Thyroid gland (tissue), 4 donors: ENCODE measurements at regions not wholly inside any gene's neighbourhood (a gene's known extent, or its start where the extent isn't known, plus 50 kb on each side); places are given as distances from the start of the nearest gene placed in this dataset.

Experiments used
- CTCF ChIP-seq, 6 experiments: fragments of 200-600 bp in 3 of 6; fragments of 450-650 bp in 3 of 6; sonication (generic) in 3 of 6; IDR thresholded peaks; one replicate each; pipeline ENCODE4 v1.5.1; 2016 to 2019; ENCODE audit warnings: antibody characterized with exemption in 6 of 6, mild to moderate bottlenecking in 2 of 6, inconsistent platforms in 1 of 6, moderate library complexity in 1 of 6
- POLR2A ChIP-seq, 2 donors: fragments of 450-650 bp; IDR thresholded peaks; one replicate each; pipeline ENCODE4 v1.6.1; 2017; ENCODE audit warnings: antibody characterized with exemption in 2 of 2, mild to moderate bottlenecking in 2 of 2, moderate library complexity in 1 of 2

DNA sequence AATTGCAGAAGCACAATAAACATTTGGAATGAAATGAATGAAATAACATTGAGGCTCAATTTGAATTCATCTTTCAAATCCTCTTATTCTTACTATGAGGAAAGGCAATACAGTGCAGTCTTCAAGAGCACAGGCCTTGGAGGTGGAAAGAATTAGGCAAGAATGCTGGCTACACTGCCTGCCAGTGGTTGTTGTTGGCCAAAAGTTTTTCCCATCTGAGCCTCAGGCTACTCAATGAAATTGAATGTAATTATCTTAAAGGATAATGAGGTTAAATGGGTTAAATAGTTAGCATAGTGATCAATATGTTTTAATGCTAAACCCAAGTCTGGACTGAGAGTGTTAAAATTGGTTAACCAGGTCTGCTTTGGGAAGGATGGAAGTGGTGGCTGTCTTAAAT is 140.9 kb downstream of the MBL2 start:
- TF ChIP-seq CTCF (IDR thresholded peaks at IDR 0.05) (no peak), POLR2A (IDR thresholded peaks at IDR 0.05) (no peak)
